Cardiac muscle cell (in vitro differentiated cells and primary cell): ENCODE measurements at regions not wholly inside any gene's neighbourhood (a gene's known extent, or its start where the extent isn't known, plus 50 kb on each side); places are given as distances from the start of the nearest gene placed in this dataset.

Experiments
- DNase-seq, 2 donors: peaks; one replicate each; pipeline versions ENCODE4 v3.0.0 to v3.0.0-alpha.2; 2010 to 2017; ENCODE audit warnings: low read depth in 1 of 2, low spot score in 1 of 2
- H3K27ac ChIP-seq: fragments of 200-600 bp; sonication (generic); 2 replicates; pipeline ENCODE4 v1.5.1; 2016
- H3K27me3 ChIP-seq: fragments of 200-600 bp; sonication (generic); 2 replicates; pipeline ENCODE4 v1.6.0; 2016; ENCODE audit warnings: control low read depth
- H3K36me3 ChIP-seq: fragments of 200-600 bp; sonication (generic); 2 replicates; pipeline ENCODE4 v1.5.1; 2016; ENCODE audit warnings: control low read depth
- H3K4me1 ChIP-seq: fragments of 200-600 bp; sonication (generic); 2 replicates; pipeline ENCODE4 v1.8.1; 2017; ENCODE audit warnings: low read depth, mild to moderate bottlenecking, mixed run types
- H3K4me3 ChIP-seq: fragments of 200-600 bp; sonication (generic); 2 replicates; pipeline ENCODE4 v1.5.1; 2016; ENCODE audit warnings: mild to moderate bottlenecking
- H3K9me3 ChIP-seq: fragments of 200-600 bp; sonication (generic); 2 replicates; pipeline ENCODE4 v1.5.1; 2017; ENCODE audit warnings: low read depth, mild to moderate bottlenecking, control low read depth
- CTCF ChIP-seq: IDR thresholded peaks from 2 replicates; pipeline ENCODE4 v1.5.1; 2012; ENCODE audit warnings: low read depth, mild to moderate bottlenecking, low read length

- Histone ChIP-seq H3K4me1 (peaks cover 3% of the 10 kb centered on the region), H3K27ac (no peak overlapping the region), H3K36me3 (no peaks in the 10 kb centered on the region), H3K4me3 (no peak overlapping the region), H3K27me3 (no peaks in the 10 kb centered on the region), H3K9me3 (no peaks in the 10 kb centered on the region)
- no peak for TF ChIP-seq CTCF
- no peak for DNase-seq
Observed at GRCh38 chr6:54632984-54633565, 213.5 kb upstream of the FAM83B start.

- no peak for TF ChIP-seq CTCF
- Histone ChIP-seq H3K27ac (no peak overlapping the region), H3K4me1 (peaks cover 3% of the 10 kb centered on the region), H3K27me3 (no peaks in the 10 kb centered on the region), H3K4me3 (no peak overlapping the region), H3K9me3 (no peaks in the 10 kb centered on the region), H3K36me3 (no peaks in the 10 kb centered on the region)
- DNase-seq, result no peak
Observed at GRCh38 chr6:54633601-54634000, 213.0 kb upstream of the FAM83B start.

GRCh38 chr6:54640911-54641310 lies 205.7 kb upstream of the FAM83B start:
- no peaks in the 10 kb centered on the region for H3K36me3 ChIP-seq
- no peaks in the 10 kb centered on the region for H3K4me1 ChIP-seq
- H3K27ac ChIP-seq, result no peak overlapping the region
- no peaks in the 10 kb centered on the region for H3K9me3 ChIP-seq
- no peak for TF ChIP-seq CTCF
- no peak for DNase-seq
- no peaks in the 10 kb centered on the region for H3K27me3 ChIP-seq
- no peak overlapping the region for H3K4me3 ChIP-seq

DNA sequence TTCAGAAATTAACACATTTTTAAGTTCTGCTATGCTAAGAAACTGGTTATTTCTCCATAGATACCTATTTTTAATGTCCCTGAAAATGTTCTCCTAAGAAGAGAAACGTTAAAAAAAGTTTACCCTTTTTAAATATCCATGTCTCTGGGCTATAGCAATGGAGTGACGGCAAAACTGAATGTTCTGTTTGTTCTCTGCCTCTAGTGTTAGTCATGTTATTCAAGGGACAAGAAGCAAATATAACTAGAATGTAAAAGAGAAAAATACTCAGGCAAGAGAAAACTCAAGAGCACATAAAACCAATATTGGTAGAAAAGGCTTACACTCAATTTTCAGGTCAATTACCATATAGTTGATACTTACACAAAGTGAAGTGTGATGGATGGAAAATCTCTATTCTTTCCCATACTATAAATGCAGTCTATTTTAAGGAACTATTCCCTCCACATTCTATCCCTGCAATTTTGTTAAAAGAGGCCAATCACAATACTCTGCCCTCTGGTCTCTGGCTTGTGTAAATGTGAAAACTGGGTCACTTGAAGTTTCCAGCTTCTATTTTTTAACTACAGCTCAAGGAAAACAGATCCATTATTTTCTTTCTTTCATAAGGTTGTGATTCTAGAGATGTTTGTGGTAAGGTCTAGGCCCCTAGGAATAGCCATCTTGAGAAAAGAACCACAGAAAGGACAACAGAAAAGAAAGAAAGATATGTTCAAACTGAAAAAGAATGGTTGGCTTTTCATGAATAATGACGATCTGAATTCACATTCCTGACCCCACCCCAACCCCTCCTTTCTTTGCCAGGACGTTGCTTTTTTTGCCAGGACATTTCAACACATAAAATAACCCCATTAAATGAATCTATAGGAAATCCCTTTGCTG lies 200.3 kb upstream of the FAM83B start:
- DNase-seq, result peak in 1 of 2 donors; percentile 32
- Histone ChIP-seq H3K4me1 (no peaks in the 10 kb centered on the region), H3K27me3 (no peaks in the 10 kb centered on the region), H3K4me3 (no peak overlapping the region), H3K27ac (no peak overlapping the region), H3K9me3 (no peaks in the 10 kb centered on the region), H3K36me3 (no peaks in the 10 kb centered on the region)
- TF ChIP-seq CTCF, result no peak

GRCh38 chr6:54646951-54647664 lies 199.5 kb upstream of the FAM83B start:
- Histone ChIP-seq H3K27ac (no peak overlapping the region), H3K4me1 (no peaks in the 10 kb centered on the region), H3K36me3 (no peaks in the 10 kb centered on the region), H3K4me3 (no peak overlapping the region), H3K27me3 (no peaks in the 10 kb centered on the region), H3K9me3 (no peaks in the 10 kb centered on the region)
- no peak for TF ChIP-seq CTCF
- DNase-seq, result no peak
